Fibroblast of mammary gland (primary cell): ENCODE measurements at regions not wholly inside any gene's neighbourhood (a gene's known extent, or its start where the extent isn't known, plus 50 kb on each side); places are given as distances from the start of the nearest gene placed in this dataset.
A peak's percentile ranks its signal among the peaks of the same experiment; 100 is the strongest.

ENCODE experiments used
- DNase-seq: peaks from one replicate; pipeline ENCODE4 v3.0.0-alpha.2; 2010; ENCODE audit warnings: low read depth
- H3K4me3 ChIP-seq: 2 replicates; pipeline ENCODE4 v1.5.1; 2011; ENCODE audit warnings: low read depth, mild to moderate bottlenecking, low read length, moderate library complexity; ENCODE audit not compliant: control insufficient read depth
- TF ChIP-seq, protein P1 (sequence below): conservative IDR thresholded peaks from 2 replicates; pipeline ENCODE4 v1.5.1; 2011; ENCODE audit warnings: low read depth, low read length, inconsistent platforms; ENCODE audit not compliant: control insufficient read depth, insufficient read depth

DNA sequence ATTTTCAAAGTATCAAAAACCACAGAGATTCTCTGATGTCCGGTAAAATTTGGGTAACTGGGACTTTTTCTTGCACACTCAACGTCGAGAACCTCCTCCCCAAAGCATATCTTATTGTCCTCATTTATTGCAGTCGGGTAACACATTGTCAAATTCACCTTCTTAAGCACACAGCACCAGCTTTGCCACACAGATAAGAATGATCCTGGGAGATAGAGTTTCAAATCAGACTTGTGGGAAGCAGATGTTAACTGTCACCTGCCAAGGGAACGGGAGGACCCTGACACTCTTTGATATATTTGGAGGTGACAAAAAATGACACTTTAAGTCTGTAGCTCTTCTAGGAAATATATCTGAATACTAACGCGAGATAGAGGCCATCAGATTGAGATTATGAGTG is 282.1 kb upstream of the BMP2 start:
- TF ChIP-seq, protein P1, sequence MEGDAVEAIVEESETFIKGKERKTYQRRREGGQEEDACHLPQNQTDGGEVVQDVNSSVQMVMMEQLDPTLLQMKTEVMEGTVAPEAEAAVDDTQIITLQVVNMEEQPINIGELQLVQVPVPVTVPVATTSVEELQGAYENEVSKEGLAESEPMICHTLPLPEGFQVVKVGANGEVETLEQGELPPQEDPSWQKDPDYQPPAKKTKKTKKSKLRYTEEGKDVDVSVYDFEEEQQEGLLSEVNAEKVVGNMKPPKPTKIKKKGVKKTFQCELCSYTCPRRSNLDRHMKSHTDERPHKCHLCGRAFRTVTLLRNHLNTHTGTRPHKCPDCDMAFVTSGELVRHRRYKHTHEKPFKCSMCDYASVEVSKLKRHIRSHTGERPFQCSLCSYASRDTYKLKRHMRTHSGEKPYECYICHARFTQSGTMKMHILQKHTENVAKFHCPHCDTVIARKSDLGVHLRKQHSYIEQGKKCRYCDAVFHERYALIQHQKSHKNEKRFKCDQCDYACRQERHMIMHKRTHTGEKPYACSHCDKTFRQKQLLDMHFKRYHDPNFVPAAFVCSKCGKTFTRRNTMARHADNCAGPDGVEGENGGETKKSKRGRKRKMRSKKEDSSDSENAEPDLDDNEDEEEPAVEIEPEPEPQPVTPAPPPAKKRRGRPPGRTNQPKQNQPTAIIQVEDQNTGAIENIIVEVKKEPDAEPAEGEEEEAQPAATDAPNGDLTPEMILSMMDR = no peak
- no peak overlapping the region for H3K4me3 ChIP-seq
- DNase-seq = no peak

DNA sequence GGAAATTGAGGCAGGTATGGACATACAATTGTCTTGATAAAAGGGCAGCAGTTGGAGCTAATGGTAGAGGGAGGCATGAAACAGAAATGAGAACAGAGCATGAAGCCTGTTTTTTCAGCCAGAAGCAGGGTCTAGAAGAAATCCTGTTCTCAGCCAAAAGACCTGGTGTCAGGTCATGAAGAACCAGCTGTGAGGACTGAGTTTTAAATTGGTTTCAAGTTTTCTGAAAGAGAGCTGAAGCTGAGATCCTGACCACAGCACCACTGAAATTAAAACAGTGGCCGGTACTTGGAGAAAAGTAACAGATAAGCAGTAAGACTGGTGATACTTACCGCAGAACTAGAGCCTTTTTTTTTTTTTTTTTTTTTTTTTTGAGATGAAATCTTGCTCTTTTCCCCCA is 283.8 kb upstream of the BMP2 start:
- H3K4me3 ChIP-seq = no peak overlapping the region
- TF ChIP-seq, protein P1 = no peak
- DNase-seq = no peak

DNA sequence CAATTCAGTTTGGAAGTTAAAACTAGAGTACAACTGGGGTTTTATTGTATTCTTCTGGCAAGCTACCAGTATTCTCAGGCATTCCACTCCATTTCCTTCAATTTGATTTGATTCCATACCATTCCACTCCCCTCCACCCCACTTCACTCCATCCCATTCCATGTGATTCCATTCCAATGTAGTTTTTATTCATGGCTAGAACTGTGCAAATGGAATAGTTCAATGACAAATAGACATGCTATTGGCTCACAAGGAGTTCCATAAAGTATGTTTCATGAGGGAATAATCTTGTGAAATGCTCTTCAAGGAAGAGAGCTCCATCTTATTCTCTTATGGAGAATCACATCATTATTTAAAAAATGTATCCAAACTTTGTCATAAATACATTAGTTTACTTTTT is 285.0 kb upstream of the BMP2 start:
- no peak overlapping the region for H3K4me3 ChIP-seq
- TF ChIP-seq, protein P1 = no peak
- no peak for DNase-seq

DNA sequence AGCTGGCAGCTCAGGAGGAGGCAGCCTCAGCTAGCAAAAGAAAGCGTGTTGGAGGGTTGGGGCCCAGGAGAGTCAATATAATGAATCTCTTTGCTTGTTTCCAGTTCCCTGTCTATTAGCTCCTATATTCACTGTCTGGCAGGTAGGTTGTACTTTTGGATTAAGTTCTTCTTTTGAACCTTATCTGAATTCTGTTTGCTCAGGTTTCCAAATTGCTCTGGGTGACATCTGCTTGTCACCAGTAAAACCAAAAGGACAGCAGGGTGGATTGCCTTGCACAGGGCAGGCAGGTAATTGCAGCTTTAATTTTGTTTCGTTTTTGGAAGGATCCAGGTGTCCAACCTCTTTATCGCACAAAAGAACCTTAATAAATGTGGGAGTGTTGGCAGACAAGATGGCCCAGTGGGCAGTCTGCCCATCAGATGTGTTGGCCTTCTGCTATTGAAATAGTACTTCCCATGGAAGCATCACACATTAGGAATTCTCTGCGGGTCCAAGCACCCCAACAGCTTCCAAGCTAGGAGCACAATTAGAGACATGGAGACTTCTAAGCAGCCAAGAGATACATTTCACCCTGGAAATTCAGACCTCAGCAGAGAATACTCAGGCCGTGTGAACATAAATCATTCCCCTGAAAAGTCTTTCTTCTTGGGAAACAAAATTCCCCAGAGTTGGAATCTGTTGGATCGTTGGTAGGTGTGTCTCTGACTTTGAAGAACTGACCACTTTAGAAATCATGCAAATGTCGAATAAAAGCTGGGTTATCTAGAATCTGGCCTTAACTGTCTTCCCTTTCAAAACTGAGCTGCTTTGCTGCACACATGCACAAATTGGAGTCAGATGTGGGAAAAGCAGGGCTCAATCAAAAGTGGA is 286.9 kb upstream of the BMP2 start:
- no peak for DNase-seq
- TF ChIP-seq, protein P1 = no peak
- H3K4me3 ChIP-seq = no peak overlapping the region

DNA sequence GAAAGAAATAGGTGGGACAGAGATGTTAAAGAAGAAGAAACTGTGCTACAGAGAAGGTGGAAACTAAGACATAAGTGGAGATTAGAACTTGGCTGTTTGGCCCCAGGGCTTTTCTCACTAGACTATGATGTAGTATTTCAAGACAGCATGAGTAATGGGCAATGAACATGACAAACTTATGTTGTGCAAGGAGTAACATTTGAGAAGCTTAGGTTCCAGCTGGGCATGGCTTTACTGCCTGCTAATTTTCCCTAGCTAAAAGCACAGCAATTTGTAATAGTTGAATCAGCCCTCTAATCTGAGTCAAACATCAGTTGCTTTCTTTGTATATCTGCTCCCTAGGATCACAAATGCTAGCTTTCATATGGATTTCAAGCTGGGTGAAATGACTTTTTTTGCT is 294.3 kb upstream of the BMP2 start:
- DNase-seq = peak; percentile 2
- H3K4me3 ChIP-seq = no peak overlapping the region
- TF ChIP-seq, protein P1 = no peak

DNA sequence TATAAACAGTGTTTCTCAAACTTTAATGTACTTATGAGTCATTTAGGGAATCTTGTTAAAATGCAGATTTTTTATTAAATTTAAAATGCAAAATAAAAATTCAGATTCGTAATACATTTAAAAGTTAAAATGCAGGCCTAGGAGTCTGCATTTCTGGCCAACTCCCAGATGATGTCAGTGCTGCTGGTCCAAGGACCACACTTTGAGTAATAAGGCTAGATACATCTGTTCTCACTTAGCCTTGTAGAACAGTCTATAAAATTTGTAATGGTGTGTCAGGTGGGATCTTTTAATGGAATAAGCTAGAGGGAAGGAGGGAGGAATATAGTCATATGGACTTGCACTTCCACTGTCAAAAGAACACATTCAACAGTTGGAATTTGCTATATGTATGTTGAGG is 295.6 kb upstream of the BMP2 start:
- no peak overlapping the region for H3K4me3 ChIP-seq
- TF ChIP-seq, protein P1 = no peak
- DNase-seq = no peak
